ENCODE measurements at regions not wholly inside any gene's neighbourhood (a gene's known extent, or its start where the extent isn't known, plus 50 kb on each side); places are given as distances from the start of the nearest gene placed in this dataset.

- TF ChIP-seq CTCF (optimal IDR thresholded peaks at IDR 0.05 in 1 of 3, IDR thresholded peaks at IDR 0.05 in 1 of 3, conservative IDR thresholded peaks at IDR 0.05 in 1 of 3; ENCODE audit: extremely low read depth in 1 of 3, insufficient read depth in 2 of 3, low read length in 3 of 3) = no peak
- no peak for TF ChIP-seq EZH2 (IDR thresholded peaks at IDR 0.05; ENCODE audit: low read length)
Observed at GRCh38 chrX:73270753-73271152, 56.1 kb upstream of the NAP1L2 start.

Data from keratinocyte (primary cell).